ENCODE measurements at regions not wholly inside any gene's neighbourhood (a gene's known extent, or its start where the extent isn't known, plus 50 kb on each side); places are given as distances from the start of the nearest gene placed in this dataset.

DNA sequence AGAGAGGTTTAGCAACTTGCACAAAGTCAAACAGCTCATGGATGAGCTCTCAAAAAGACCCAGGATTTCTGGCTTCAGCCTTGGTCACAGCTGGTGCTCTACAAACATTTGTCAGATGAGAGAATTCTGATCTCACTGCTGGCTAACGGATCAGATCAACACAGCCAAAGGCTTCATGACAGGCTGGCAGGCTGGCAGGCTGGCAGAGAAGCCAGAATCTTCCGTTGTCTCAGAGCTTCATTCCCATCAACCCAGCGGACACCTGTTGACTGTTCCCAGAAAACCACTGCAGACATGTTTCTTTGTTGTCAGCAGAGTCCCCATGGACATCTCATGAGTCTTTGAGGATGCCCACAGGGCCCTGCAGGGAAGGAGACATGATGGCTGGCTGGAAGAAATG is 303.8 kb upstream of the ASIC2 start:
- Histone ChIP-seq H3K27ac (no peak overlapping the region), H3K27me3 (no peaks in the 10 kb centered on the region), H3K4me1 (no peaks in the 10 kb centered on the region), H3K4me3 (no peak overlapping the region), H3K9me3 (no peaks in the 10 kb centered on the region), H3K36me3 (no peaks in the 10 kb centered on the region)
- 81% methylated on average over 3 of the region's 3 CpGs for WGBS, 2 donors
- no peak for DNase-seq (ENCODE audit: low spot score in 2 of 2)
- TF ChIP-seq, protein P1, sequence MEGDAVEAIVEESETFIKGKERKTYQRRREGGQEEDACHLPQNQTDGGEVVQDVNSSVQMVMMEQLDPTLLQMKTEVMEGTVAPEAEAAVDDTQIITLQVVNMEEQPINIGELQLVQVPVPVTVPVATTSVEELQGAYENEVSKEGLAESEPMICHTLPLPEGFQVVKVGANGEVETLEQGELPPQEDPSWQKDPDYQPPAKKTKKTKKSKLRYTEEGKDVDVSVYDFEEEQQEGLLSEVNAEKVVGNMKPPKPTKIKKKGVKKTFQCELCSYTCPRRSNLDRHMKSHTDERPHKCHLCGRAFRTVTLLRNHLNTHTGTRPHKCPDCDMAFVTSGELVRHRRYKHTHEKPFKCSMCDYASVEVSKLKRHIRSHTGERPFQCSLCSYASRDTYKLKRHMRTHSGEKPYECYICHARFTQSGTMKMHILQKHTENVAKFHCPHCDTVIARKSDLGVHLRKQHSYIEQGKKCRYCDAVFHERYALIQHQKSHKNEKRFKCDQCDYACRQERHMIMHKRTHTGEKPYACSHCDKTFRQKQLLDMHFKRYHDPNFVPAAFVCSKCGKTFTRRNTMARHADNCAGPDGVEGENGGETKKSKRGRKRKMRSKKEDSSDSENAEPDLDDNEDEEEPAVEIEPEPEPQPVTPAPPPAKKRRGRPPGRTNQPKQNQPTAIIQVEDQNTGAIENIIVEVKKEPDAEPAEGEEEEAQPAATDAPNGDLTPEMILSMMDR (IDR thresholded peaks at IDR 0.05), result no peak
- TF ChIP-seq EP300 (IDR thresholded peaks at IDR 0.05) (no peak), POLR2A (IDR thresholded peaks at IDR 0.05) (no peak)

DNA sequence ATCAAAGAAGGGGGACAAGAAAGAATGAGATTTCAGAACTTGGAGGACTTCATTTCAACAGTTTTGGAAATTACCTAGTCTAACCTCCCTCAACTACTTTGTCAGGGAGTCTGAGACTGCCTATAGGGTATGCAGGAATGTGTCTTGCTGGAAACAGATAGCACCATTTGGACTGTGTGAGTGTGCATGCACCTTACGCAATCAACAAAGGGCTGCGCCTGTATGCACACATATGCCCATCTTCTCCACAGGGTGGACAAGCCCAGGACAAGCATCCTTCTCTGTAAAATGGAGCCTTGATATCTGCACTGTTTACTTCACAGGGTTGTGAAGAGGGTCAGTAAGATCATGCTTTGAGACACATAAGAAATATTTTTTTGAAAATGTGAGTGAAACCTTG is 305.7 kb upstream of the ASIC2 start:
- Histone ChIP-seq H3K9me3 (no peaks in the 10 kb centered on the region), H3K4me3 (no peak overlapping the region), H3K27me3 (no peaks in the 10 kb centered on the region), H3K36me3 (no peaks in the 10 kb centered on the region), H3K4me1 (no peaks in the 10 kb centered on the region), H3K27ac (no peak overlapping the region)
- no peak for DNase-seq (ENCODE audit: low spot score in 2 of 2)
- 98 to 100% methylated on average over 2 of the region's 2 CpGs for WGBS, 2 donors
- no peak for TF ChIP-seq EP300 (IDR thresholded peaks at IDR 0.05)
- no peak for TF ChIP-seq POLR2A (IDR thresholded peaks at IDR 0.05)
- TF ChIP-seq, protein P1 (IDR thresholded peaks at IDR 0.05), result no peak

DNA sequence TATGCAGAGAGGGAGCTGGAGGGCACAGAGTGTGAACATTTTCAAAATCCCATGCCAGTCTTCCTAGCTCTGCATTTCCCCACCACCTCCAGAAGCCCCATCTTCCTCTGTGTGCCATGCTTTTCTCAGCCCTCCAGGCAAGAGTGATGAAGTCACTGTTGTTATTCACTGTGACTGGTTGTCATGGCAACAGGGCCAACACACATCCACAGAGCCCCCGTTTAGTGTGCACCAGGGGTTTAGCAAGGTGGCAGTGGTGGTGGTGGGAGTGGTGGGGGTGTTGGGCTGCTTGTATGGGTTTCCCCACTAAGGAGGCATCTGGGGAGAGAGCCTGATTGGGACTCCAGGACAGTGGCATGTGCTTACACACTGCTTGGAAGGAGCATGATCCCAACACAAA is 309.9 kb upstream of the ASIC2 start:
- no peak for DNase-seq (ENCODE audit: low spot score in 2 of 2)
- H3K9me3 ChIP-seq, result no peaks in the 10 kb centered on the region
- TF ChIP-seq EP300 (IDR thresholded peaks at IDR 0.05) (no peak), POLR2A (IDR thresholded peaks at IDR 0.05) (no peak)
- TF ChIP-seq, protein P1 (IDR thresholded peaks at IDR 0.05), result no peak
- H3K36me3 ChIP-seq, result no peaks in the 10 kb centered on the region
- WGBS, 2 donors, result 6 to 18% methylated on average over 1 of the region's 1 CpG
- H3K4me3 ChIP-seq, result no peak overlapping the region
- H3K4me1 ChIP-seq, result no peaks in the 10 kb centered on the region
- H3K27me3 ChIP-seq, result no peaks in the 10 kb centered on the region
- H3K27ac ChIP-seq, result no peak overlapping the region

DNA sequence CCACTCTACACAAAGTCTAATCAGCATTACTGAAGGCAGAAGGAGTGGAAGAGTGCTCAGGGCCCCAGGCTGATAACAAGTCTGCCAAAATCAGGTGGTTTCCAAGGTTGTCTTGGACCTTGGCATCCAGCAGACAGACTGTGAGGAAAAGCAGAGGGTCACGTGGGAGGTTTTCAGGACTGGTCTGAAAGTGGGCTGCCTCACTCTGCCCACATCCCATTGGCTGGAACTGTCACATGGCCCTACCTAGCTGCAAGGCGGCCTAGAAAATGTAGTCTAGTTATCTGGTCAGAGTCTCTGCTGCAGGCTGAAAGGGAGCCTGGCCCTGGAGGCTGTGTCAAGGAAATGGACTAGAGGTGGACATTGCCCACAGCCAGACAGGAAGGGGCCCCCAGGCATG is 310.7 kb upstream of the ASIC2 start:
- DNase-seq (ENCODE audit: low spot score in 2 of 2), result no peak
- Histone ChIP-seq H3K4me1 (no peaks in the 10 kb centered on the region), H3K27ac (no peak overlapping the region), H3K27me3 (no peaks in the 10 kb centered on the region), H3K36me3 (no peaks in the 10 kb centered on the region), H3K9me3 (no peaks in the 10 kb centered on the region), H3K4me3 (no peak overlapping the region)
- 58 to 69% methylated on average over 2 of the region's 2 CpGs for WGBS, 2 donors
- TF ChIP-seq EP300 (IDR thresholded peaks at IDR 0.05), result no peak
- TF ChIP-seq, protein P1 (IDR thresholded peaks at IDR 0.05), result no peak
- no peak for TF ChIP-seq POLR2A (IDR thresholded peaks at IDR 0.05)

GRCh38 chr17:33611532-33611931 is 318.4 kb upstream of the ASIC2 start:
- WGBS, 2 donors, result 45 to 54% methylated on average over 1 of the region's 1 CpG

More at GRCh38 chr17:33611532-33611931, 318.4 kb upstream of the ASIC2 start:
- H3K36me3 ChIP-seq, result no peaks in the 10 kb centered on the region
- TF ChIP-seq POLR2A (IDR thresholded peaks at IDR 0.05) (no peak), EP300 (IDR thresholded peaks at IDR 0.05) (no peak)
- TF ChIP-seq, protein P1 (IDR thresholded peaks at IDR 0.05), result no peak
- no peak overlapping the region for H3K27ac ChIP-seq
- DNase-seq (ENCODE audit: low spot score in 2 of 2), result no peak
- H3K4me1 ChIP-seq, result no peaks in the 10 kb centered on the region
- H3K9me3 ChIP-seq, result peaks cover 0 to 9% (median 0%) of the 10 kb centered on the region in 4 donors
- H3K27me3 ChIP-seq, result no peaks in the 10 kb centered on the region
- no peak overlapping the region for H3K4me3 ChIP-seq
